IPS-20b (cell line): ENCODE measurements at regions not wholly inside any gene's neighbourhood (a gene's known extent, or its start where the extent isn't known, plus 50 kb on each side); places are given as distances from the start of the nearest gene placed in this dataset.
"Not testable (repeated sequence)": the region's sequence is repeated elsewhere in the genome, so short reads cannot be mapped to it uniquely, and the experiment has no call there.

Experiments used
- H3K27ac ChIP-seq: one replicate; pipeline ENCODE4 v1.5.1; 2013; ENCODE audit warnings: low read length
- H3K27me3 ChIP-seq: 2 replicates; pipeline ENCODE4 v1.6.1; 2013; ENCODE audit warnings: mild to moderate bottlenecking, low read length, inconsistent platforms; ENCODE audit not compliant: insufficient read depth
- H3K36me3 ChIP-seq: 2 replicates; pipeline ENCODE4 v1.6.1; 2013; ENCODE audit warnings: low read depth, mild to moderate bottlenecking, inconsistent platforms, low read length, moderate library complexity; ENCODE audit not compliant: insufficient read depth
- H3K4me1 ChIP-seq: 2 replicates; pipeline ENCODE4 v1.6.1; 2013; ENCODE audit warnings: mild to moderate bottlenecking, control low read depth, inconsistent platforms, low read length, moderate library complexity; ENCODE audit not compliant: insufficient read depth
- H3K4me3 ChIP-seq: 2 replicates; pipeline ENCODE4 v1.5.1; 2013; ENCODE audit warnings: mild to moderate bottlenecking, low read length, inconsistent platforms
- H3K9ac ChIP-seq: 2 replicates; pipeline ENCODE4 v1.6.1; 2013; ENCODE audit warnings: low read depth, mild to moderate bottlenecking, inconsistent platforms, low read length, moderate library complexity
- H3K9me3 ChIP-seq: 2 replicates; pipeline ENCODE4 v1.6.1; 2013; ENCODE audit warnings: mild to moderate bottlenecking, low read depth, low read length, inconsistent platforms; ENCODE audit not compliant: insufficient read depth

GRCh38 chrX:124426288-124427169 lies 80.2 kb downstream of the SH2D1A start:
- Histone ChIP-seq H3K36me3 (no peaks in the 10 kb centered on the region), H3K27ac (no peak overlapping the region), H3K4me3 (no peak overlapping the region), H3K27me3 (no peaks in the 10 kb centered on the region), H3K9me3 (no peaks in the 10 kb centered on the region), H3K9ac (no peak overlapping the region), H3K4me1 (peaks cover 7% of the 10 kb centered on the region)

- H3K4me3 ChIP-seq: no peak overlapping the region
- H3K9me3 ChIP-seq: no peaks in the 10 kb centered on the region
- H3K27ac ChIP-seq: no peak overlapping the region
- no peaks in the 10 kb centered on the region for H3K4me1 ChIP-seq
- H3K9ac ChIP-seq: no peak overlapping the region
- H3K36me3 ChIP-seq: no peaks in the 10 kb centered on the region
- H3K27me3 ChIP-seq: no peaks in the 10 kb centered on the region
Observed at GRCh38 chrX:124433186-124433585, 86.8 kb downstream of the SH2D1A start.

- no peaks in the 10 kb centered on the region for H3K36me3 ChIP-seq
- no peaks in the 10 kb centered on the region for H3K27me3 ChIP-seq
- no peaks in the 10 kb centered on the region for H3K4me1 ChIP-seq
- H3K9ac ChIP-seq: no peak overlapping the region
- no peak overlapping the region for H3K4me3 ChIP-seq
- no peak overlapping the region for H3K27ac ChIP-seq
- H3K9me3 ChIP-seq: no peaks in the 10 kb centered on the region
Observed at GRCh38 chrX:124435616-124436015, 89.3 kb downstream of the SH2D1A start.

GRCh38 chrX:124440695-124441094 lies 94.3 kb downstream of the SH2D1A start:
- no peak overlapping the region for H3K9ac ChIP-seq
- no peak overlapping the region for H3K27ac ChIP-seq
- H3K9me3 ChIP-seq: no peaks in the 10 kb centered on the region
- H3K36me3 ChIP-seq: no peaks in the 10 kb centered on the region
- H3K4me3 ChIP-seq: no peak overlapping the region
- no peaks in the 10 kb centered on the region for H3K4me1 ChIP-seq
- H3K27me3 ChIP-seq: no peaks in the 10 kb centered on the region

GRCh38 chrX:124441971-124442590 lies 95.7 kb downstream of the SH2D1A start:
- no peak overlapping the region for H3K27ac ChIP-seq
- no peaks in the 10 kb centered on the region for H3K27me3 ChIP-seq
- no peak overlapping the region for H3K4me3 ChIP-seq
- no peaks in the 10 kb centered on the region for H3K9me3 ChIP-seq
- no peaks in the 10 kb centered on the region for H3K36me3 ChIP-seq
- no peaks in the 10 kb centered on the region for H3K4me1 ChIP-seq
- no peak overlapping the region for H3K9ac ChIP-seq

GRCh38 chrX:124455966-124456365 lies 109.6 kb downstream of the SH2D1A start:
- Histone ChIP-seq H3K27me3 (no peaks in the 10 kb centered on the region), H3K36me3 (no peaks in the 10 kb centered on the region), H3K4me3 (no peak overlapping the region), H3K4me1 (no peaks in the 10 kb centered on the region), H3K9me3 (no peaks in the 10 kb centered on the region), H3K9ac (no peak overlapping the region), H3K27ac (no peak overlapping the region)

GRCh38 chrX:124459851-124460250 lies 113.5 kb downstream of the SH2D1A start:
- H3K9ac ChIP-seq, H3K4me3 ChIP-seq, H3K36me3 ChIP-seq, H3K4me1 ChIP-seq, H3K9me3 ChIP-seq, H3K27ac ChIP-seq, H3K27me3 ChIP-seq: not testable (repeated sequence)

- H3K4me1 ChIP-seq: no peaks in the 10 kb centered on the region
- no peak overlapping the region for H3K9ac ChIP-seq
- H3K36me3 ChIP-seq: no peaks in the 10 kb centered on the region
- H3K9me3 ChIP-seq: no peaks in the 10 kb centered on the region
- H3K27ac ChIP-seq: no peak overlapping the region
- no peaks in the 10 kb centered on the region for H3K27me3 ChIP-seq
- no peak overlapping the region for H3K4me3 ChIP-seq
Observed at GRCh38 chrX:124462931-124463330, 116.6 kb downstream of the SH2D1A start.

GRCh38 chrX:124467202-124467601 lies 120.8 kb downstream of the SH2D1A start:
- Histone ChIP-seq H3K27me3 (no peaks in the 10 kb centered on the region), H3K9me3 (no peaks in the 10 kb centered on the region), H3K4me1 (no peaks in the 10 kb centered on the region), H3K27ac (no peak overlapping the region), H3K4me3 (no peak overlapping the region), H3K9ac (no peak overlapping the region), H3K36me3 (no peaks in the 10 kb centered on the region)

GRCh38 chrX:124475358-124475757 lies 129.0 kb downstream of the SH2D1A start:
- H3K4me1 ChIP-seq: no peaks in the 10 kb centered on the region; the same call in 1 of the 2 replicates
- H3K9ac ChIP-seq: no peak overlapping the region
- no peaks in the 10 kb centered on the region for H3K27me3 ChIP-seq
- no peaks in the 10 kb centered on the region for H3K36me3 ChIP-seq
- no peak overlapping the region for H3K27ac ChIP-seq
- H3K4me3 ChIP-seq: no peak overlapping the region
- no peaks in the 10 kb centered on the region for H3K9me3 ChIP-seq

- no peak overlapping the region for H3K4me3 ChIP-seq
- no peaks in the 10 kb centered on the region for H3K36me3 ChIP-seq
- H3K4me1 ChIP-seq: no peaks in the 10 kb centered on the region; the same call in 1 of the 2 replicates
- no peaks in the 10 kb centered on the region for H3K9me3 ChIP-seq
- H3K9ac ChIP-seq: no peak overlapping the region
- H3K27ac ChIP-seq: no peak overlapping the region
- no peaks in the 10 kb centered on the region for H3K27me3 ChIP-seq
Observed at GRCh38 chrX:124476562-124476961, 130.2 kb downstream of the SH2D1A start.

- H3K27ac ChIP-seq: no peak overlapping the region
- H3K9ac ChIP-seq: no peak overlapping the region
- no peak overlapping the region for H3K4me3 ChIP-seq
- no peaks in the 10 kb centered on the region for H3K27me3 ChIP-seq
- H3K4me1 ChIP-seq: no peaks in the 10 kb centered on the region; the same call in 1 of the 2 replicates
- no peaks in the 10 kb centered on the region for H3K36me3 ChIP-seq
- no peaks in the 10 kb centered on the region for H3K9me3 ChIP-seq
Observed at GRCh38 chrX:124478046-124478445, 131.7 kb downstream of the SH2D1A start.
